Mesendoderm (in vitro differentiated cells): ENCODE measurements at regions not wholly inside any gene's neighbourhood (a gene's known extent, or its start where the extent isn't known, plus 50 kb on each side); places are given as distances from the start of the nearest gene placed in this dataset.
A peak's percentile ranks its signal among the peaks of the same experiment; 100 is the strongest.

Source experiments
- DNase-seq: peaks from one replicate; pipeline ENCODE4 v3.0.0; 2013
- H2AK5ac ChIP-seq: 2 replicates; pipeline ENCODE4 v1.6.1; 2013; ENCODE audit warnings: low read length, inconsistent platforms
- H2BK120ac ChIP-seq: 2 replicates; pipeline ENCODE4 v1.6.1; 2013; ENCODE audit warnings: low read depth, mild to moderate bottlenecking, low read length, moderate library complexity, mixed read lengths
- H2BK15ac ChIP-seq: replicated peaks from 2 replicates; pipeline ENCODE4 v1.6.1; 2013; ENCODE audit warnings: low read depth, mild to moderate bottlenecking, moderate library complexity
- H2BK5ac ChIP-seq: 2 replicates; pipeline ENCODE4 v1.6.1; 2013; ENCODE audit warnings: low read length, inconsistent platforms
- H3K18ac ChIP-seq: 2 replicates; pipeline ENCODE4 v1.6.1; 2013; ENCODE audit warnings: mild to moderate bottlenecking, low read length, mixed read lengths
- H3K23ac ChIP-seq: one replicate; pipeline ENCODE4 v1.6.1; 2013; ENCODE audit warnings: low read length
- H3K27ac ChIP-seq: 2 replicates; pipeline ENCODE4 v1.5.1; 2013; ENCODE audit warnings: low read depth, mild to moderate bottlenecking, inconsistent platforms, low read length, moderate library complexity
- H3K27me3 ChIP-seq: 2 replicates; pipeline ENCODE4 v1.6.1; 2013; ENCODE audit warnings: low read length, control low read depth, mild to moderate bottlenecking, inconsistent platforms; ENCODE audit not compliant: insufficient read depth, poor library complexity
- H3K36me3 ChIP-seq: 2 replicates; pipeline ENCODE4 v1.6.1; 2013; ENCODE audit warnings: low read length, inconsistent platforms; ENCODE audit not compliant: control insufficient read depth, insufficient read depth
- H3K4ac ChIP-seq: one replicate; pipeline ENCODE4 v1.6.1; 2013; ENCODE audit warnings: low read depth, mild to moderate bottlenecking, low read length, moderate library complexity
- H3K4me1 ChIP-seq: 2 replicates; pipeline ENCODE4 v1.6.1; 2013; ENCODE audit warnings: low read depth, low read length, inconsistent platforms; ENCODE audit not compliant: control insufficient read depth
- H3K4me2 ChIP-seq: 2 replicates; pipeline ENCODE4 v1.6.1; 2013; ENCODE audit warnings: low read length
- H3K4me3 ChIP-seq: 2 replicates; pipeline ENCODE4 v1.5.1; 2013; ENCODE audit warnings: mild to moderate bottlenecking, low read length
- H3K56ac ChIP-seq: one replicate; pipeline ENCODE4 v1.6.1; 2013; ENCODE audit warnings: low read length
- H3K79me1 ChIP-seq: 2 replicates; pipeline ENCODE4 v1.6.1; 2013; ENCODE audit warnings: low read length, inconsistent platforms
- H3K79me2 ChIP-seq: 2 replicates; pipeline ENCODE4 v1.6.1; 2013; ENCODE audit warnings: mild to moderate bottlenecking, low read length; ENCODE audit not compliant: control insufficient read depth, insufficient read depth
- H3K9ac ChIP-seq: 2 replicates; pipeline ENCODE4 v1.6.1; 2013; ENCODE audit warnings: low read length, inconsistent platforms
- H4K5ac ChIP-seq: one replicate; pipeline ENCODE4 v1.6.1; 2013; ENCODE audit warnings: low read length
- H4K8ac ChIP-seq: one replicate; pipeline ENCODE4 v1.6.1; 2013; ENCODE audit warnings: low read depth, mild to moderate bottlenecking, control low read depth, low read length, moderate library complexity
- WGBS: extraction: QIAGEN DNeasy Blood & Tissue Kit; methylation state at CpG from one replicate; pipeline ENCODE4 v1.1.7; 2013; ENCODE audit warnings: low lambda C conversion rate, missing lambda C conversion rate; ENCODE audit not compliant: insufficient coverage; ENCODE audit errors: extremely low coverage; 5-methylcytosine and 5-hydroxymethylcytosine counted together

GRCh38 chr11:128290106-128290840 lies 297.1 kb downstream of the ETS1 start:
- Histone ChIP-seq H4K8ac (no peak overlapping the region), H3K79me2 (no peaks in the 10 kb centered on the region), H2BK120ac (no peak overlapping the region), H3K79me1 (no peaks in the 10 kb centered on the region), H3K4me2 (no peak overlapping the region), H3K9ac (no peak overlapping the region), H3K27ac (no peak overlapping the region), H2BK5ac (no peak overlapping the region), H3K4ac (no peak overlapping the region), H3K27me3 (no peaks in the 10 kb centered on the region), H2BK15ac (no peak overlapping the region), H3K18ac (no peak overlapping the region), H2AK5ac (no peak overlapping the region), H3K23ac (no peak overlapping the region), H3K36me3 (no peaks in the 10 kb centered on the region), H4K5ac (no peak overlapping the region), H3K4me1 (no peaks in the 10 kb centered on the region), H3K4me3 (no peak overlapping the region), H3K56ac (no peak overlapping the region)
- peak; percentile 69 for DNase-seq
- WGBS, result no CpG with 5 or more reads among the region's 16 CpGs

GRCh38 chr11:128289048-128289447 lies 298.3 kb downstream of the ETS1 start:
- no peaks in the 10 kb centered on the region for H3K4me1 ChIP-seq
- WGBS, result no CpG with 5 or more reads among the region's 7 CpGs
- H3K27ac ChIP-seq, result no peak overlapping the region
- H3K79me2 ChIP-seq, result no peaks in the 10 kb centered on the region
- no peak overlapping the region for H3K9ac ChIP-seq
- no peaks in the 10 kb centered on the region for H3K36me3 ChIP-seq
- no peak overlapping the region for H3K4ac ChIP-seq
- no peak overlapping the region for H3K4me3 ChIP-seq
- H2BK15ac ChIP-seq, result no peak overlapping the region
- H3K4me2 ChIP-seq, result no peak overlapping the region
- no peaks in the 10 kb centered on the region for H3K79me1 ChIP-seq
- no peak for DNase-seq
- no peak overlapping the region for H3K23ac ChIP-seq
- no peak overlapping the region for H2AK5ac ChIP-seq
- H2BK5ac ChIP-seq, result no peak overlapping the region
- H2BK120ac ChIP-seq, result no peak overlapping the region
- no peak overlapping the region for H4K5ac ChIP-seq
- no peak overlapping the region for H4K8ac ChIP-seq
- H3K18ac ChIP-seq, result no peak overlapping the region
- H3K27me3 ChIP-seq, result no peaks in the 10 kb centered on the region
- no peak overlapping the region for H3K56ac ChIP-seq

- no peak overlapping the region for H3K27ac ChIP-seq
- H2AK5ac ChIP-seq, result no peak overlapping the region
- no peak overlapping the region for H2BK15ac ChIP-seq
- H3K18ac ChIP-seq, result no peak overlapping the region
- no peaks in the 10 kb centered on the region for H3K79me1 ChIP-seq
- H3K36me3 ChIP-seq, result no peaks in the 10 kb centered on the region
- H3K23ac ChIP-seq, result no peak overlapping the region
- no peak overlapping the region for H2BK120ac ChIP-seq
- no CpG with 5 or more reads among the region's 4 CpGs for WGBS
- DNase-seq, result peak; percentile 21
- H3K4ac ChIP-seq, result no peak overlapping the region
- H3K4me1 ChIP-seq, result no peaks in the 10 kb centered on the region
- H2BK5ac ChIP-seq, result no peak overlapping the region
- no peaks in the 10 kb centered on the region for H3K79me2 ChIP-seq
- no peaks in the 10 kb centered on the region for H3K27me3 ChIP-seq
- no peak overlapping the region for H3K4me2 ChIP-seq
- H3K56ac ChIP-seq, result no peak overlapping the region
- no peak overlapping the region for H4K8ac ChIP-seq
- H3K9ac ChIP-seq, result no peak overlapping the region
- H3K4me3 ChIP-seq, result no peak overlapping the region
- H4K5ac ChIP-seq, result no peak overlapping the region
These were observed 299.0 kb downstream of the ETS1 start for GRCh38 chr11:128288368-128288767.

GRCh38 chr11:128285321-128285720 lies 302.0 kb downstream of the ETS1 start:
- no peaks in the 10 kb centered on the region for H3K36me3 ChIP-seq
- H3K79me2 ChIP-seq, result no peaks in the 10 kb centered on the region
- no peak overlapping the region for H3K4me2 ChIP-seq
- no peak overlapping the region for H3K4ac ChIP-seq
- no peak overlapping the region for H4K8ac ChIP-seq
- no peak overlapping the region for H3K18ac ChIP-seq
- no peak overlapping the region for H2AK5ac ChIP-seq
- H2BK120ac ChIP-seq, result no peak overlapping the region
- H3K23ac ChIP-seq, result no peak overlapping the region
- no peaks in the 10 kb centered on the region for H3K4me1 ChIP-seq
- H2BK15ac ChIP-seq, result no peak overlapping the region
- H2BK5ac ChIP-seq, result no peak overlapping the region
- H3K9ac ChIP-seq, result no peak overlapping the region
- WGBS, result no CpG with 5 or more reads among the region's 2 CpGs
- no peak overlapping the region for H3K56ac ChIP-seq
- no peak for DNase-seq
- H3K79me1 ChIP-seq, result no peaks in the 10 kb centered on the region
- H4K5ac ChIP-seq, result no peak overlapping the region
- H3K27me3 ChIP-seq, result no peaks in the 10 kb centered on the region
- H3K27ac ChIP-seq, result no peak overlapping the region
- no peak overlapping the region for H3K4me3 ChIP-seq

GRCh38 chr11:128284634-128285033 lies 302.7 kb downstream of the ETS1 start:
- Histone ChIP-seq H2BK15ac (no peak overlapping the region), H3K18ac (no peak overlapping the region), H3K4ac (no peak overlapping the region), H3K79me1 (no peaks in the 10 kb centered on the region), H3K56ac (no peak overlapping the region), H3K79me2 (no peaks in the 10 kb centered on the region), H3K4me1 (no peaks in the 10 kb centered on the region), H4K8ac (no peak overlapping the region), H2BK5ac (no peak overlapping the region), H3K23ac (no peak overlapping the region), H2AK5ac (no peak overlapping the region), H3K36me3 (no peaks in the 10 kb centered on the region), H4K5ac (no peak overlapping the region), H3K27ac (no peak overlapping the region), H3K4me2 (no peak overlapping the region), H3K4me3 (no peak overlapping the region), H3K27me3 (no peaks in the 10 kb centered on the region), H2BK120ac (no peak overlapping the region), H3K9ac (no peak overlapping the region)
- no peak for DNase-seq
- WGBS, result no CpG with 5 or more reads among the region's 4 CpGs

GRCh38 chr11:128283451-128283850 lies 303.9 kb downstream of the ETS1 start:
- DNase-seq, result no peak
- no peak overlapping the region for H3K18ac ChIP-seq
- H2BK15ac ChIP-seq, result no peak overlapping the region
- H3K27me3 ChIP-seq, result no peaks in the 10 kb centered on the region
- no peak overlapping the region for H2BK120ac ChIP-seq
- no peak overlapping the region for H3K9ac ChIP-seq
- H3K23ac ChIP-seq, result no peak overlapping the region
- H4K5ac ChIP-seq, result no peak overlapping the region
- H3K4me2 ChIP-seq, result no peak overlapping the region
- no peaks in the 10 kb centered on the region for H3K79me2 ChIP-seq
- no peaks in the 10 kb centered on the region for H3K36me3 ChIP-seq
- H3K4ac ChIP-seq, result no peak overlapping the region
- no peak overlapping the region for H2BK5ac ChIP-seq
- H3K27ac ChIP-seq, result no peak overlapping the region
- no peak overlapping the region for H2AK5ac ChIP-seq
- H4K8ac ChIP-seq, result no peak overlapping the region
- WGBS, result no CpG with 5 or more reads among the region's 1 CpG
- H3K4me3 ChIP-seq, result no peak overlapping the region
- no peaks in the 10 kb centered on the region for H3K4me1 ChIP-seq
- no peaks in the 10 kb centered on the region for H3K79me1 ChIP-seq
- no peak overlapping the region for H3K56ac ChIP-seq
